Liver (tissue), 7 donors: ENCODE measurements at regions not wholly inside any gene's neighbourhood (a gene's known extent, or its start where the extent isn't known, plus 50 kb on each side); places are given as distances from the start of the nearest gene placed in this dataset.

ENCODE experiments used
- DNase-seq: peaks from one replicate; pipeline ENCODE4 v3.0.0-alpha.2; 2017; ENCODE audit warnings: low spot score
- H3K27ac ChIP-seq, 2 donors: one replicate each; pipeline ENCODE4 v1.7.0; 2013; ENCODE audit warnings: inconsistent platforms in 2 of 2, low read length in 2 of 2, control low read depth in 1 of 2, low read depth in 1 of 2, mild to moderate bottlenecking in 1 of 2
- H3K27me3 ChIP-seq, 4 donors: one replicate each; pipeline versions ENCODE4 v1.6.1 to v1.7.0; 2013; ENCODE audit warnings: low read length in 3 of 4, inconsistent platforms in 1 of 4, mild to moderate bottlenecking in 1 of 4, moderate library complexity in 1 of 4; ENCODE audit not compliant: control insufficient read depth in 4 of 4, insufficient read depth in 4 of 4
- H3K36me3 ChIP-seq, 4 donors: one replicate each; pipeline versions ENCODE4 v1.6.1 to v1.7.0; 2013; ENCODE audit warnings: low read length in 3 of 4, mild to moderate bottlenecking in 3 of 4, low read depth in 1 of 4, moderate library complexity in 1 of 4; ENCODE audit not compliant: control insufficient read depth in 4 of 4, insufficient read depth in 3 of 4
- H3K4me1 ChIP-seq, 4 donors: one replicate each; pipeline versions ENCODE4 v1.6.1 to v1.7.0; 2013; ENCODE audit warnings: low read length in 3 of 4, mild to moderate bottlenecking in 3 of 4, moderate library complexity in 1 of 4; ENCODE audit not compliant: control insufficient read depth in 4 of 4, insufficient read depth in 4 of 4
- H3K4me3 ChIP-seq, 3 donors: one replicate each; pipeline versions ENCODE4 v1.6.1 to v1.7.0; 2013; ENCODE audit warnings: low read length in 3 of 3, control low read depth in 1 of 3, low read depth in 1 of 3, mild to moderate bottlenecking in 1 of 3
- H3K9ac ChIP-seq, 2 donors: one replicate each; pipeline ENCODE4 v1.7.0; 2013; ENCODE audit warnings: low read length in 2 of 2, mild to moderate bottlenecking in 2 of 2, moderate library complexity in 2 of 2, control low read depth in 1 of 2, low read depth in 1 of 2
- H3K9me3 ChIP-seq, 4 donors: one replicate each; pipeline versions ENCODE4 v1.6.1 to v1.7.0; 2013; ENCODE audit warnings: low read length in 3 of 4; ENCODE audit not compliant: control insufficient read depth in 4 of 4
- EGR1 ChIP-seq, 2 donors: IDR thresholded peaks; 2 replicates each; pipeline ENCODE4 v1.6.1; 2016 to 2018; ENCODE audit warnings: antibody characterized with exemption in 2 of 2, low read depth in 2 of 2
- FOXA2 ChIP-seq: IDR thresholded peaks from 2 replicates; pipeline ENCODE4 v1.6.1; 2016; ENCODE audit warnings: antibody characterized with exemption
- GABPA ChIP-seq, 2 donors: IDR thresholded peaks in 1 of 2; conservative IDR thresholded peaks in 1 of 2; 2 replicates each; pipeline ENCODE4 v1.6.1; 2016; ENCODE audit warnings: antibody characterized with exemption in 2 of 2, mild to moderate bottlenecking in 1 of 2, moderate library complexity in 1 of 2
- HNF4G ChIP-seq: IDR thresholded peaks from 2 replicates; pipeline ENCODE4 v1.6.1; 2016; ENCODE audit warnings: antibody characterized with exemption
- JUND ChIP-seq, 2 donors: IDR thresholded peaks; 2 replicates each; pipeline ENCODE4 v1.6.1; 2016; ENCODE audit warnings: antibody characterized with exemption in 2 of 2
- NR2F2 ChIP-seq: IDR thresholded peaks from 2 replicates; pipeline ENCODE4 v1.6.1; 2016; ENCODE audit warnings: antibody characterized with exemption
- RAD21 ChIP-seq, 2 donors: IDR thresholded peaks; 2 replicates each; pipeline ENCODE4 v1.6.1; 2016; ENCODE audit warnings: antibody characterized with exemption in 2 of 2, mild to moderate bottlenecking in 2 of 2
- RXRA ChIP-seq, 2 donors: IDR thresholded peaks; 2 replicates each; pipeline ENCODE4 v1.6.1; 2017 to 2018; ENCODE audit warnings: antibody characterized with exemption in 2 of 2, mild to moderate bottlenecking in 1 of 2
- SP1 ChIP-seq: IDR thresholded peaks from 2 replicates; pipeline ENCODE4 v1.6.1; 2018; ENCODE audit warnings: antibody characterized with exemption, mild to moderate bottlenecking
- YY1 ChIP-seq: IDR thresholded peaks from 2 replicates; pipeline ENCODE4 v1.6.1; 2016; ENCODE audit warnings: antibody characterized with exemption, mild to moderate bottlenecking
- WGBS: extraction: QIAGEN DNeasy Blood & Tissue Kit; methylation state at CpG from one replicate; pipeline ENCODE4 v1.1.7; 2013; 5-methylcytosine and 5-hydroxymethylcytosine counted together
- TF ChIP-seq, protein P1 (sequence below): IDR thresholded peaks from 2 replicates; pipeline ENCODE4 v1.6.1; 2016; ENCODE audit warnings: antibody characterized with exemption
- TF ChIP-seq, protein P2 (sequence below): IDR thresholded peaks from 2 replicates; pipeline ENCODE4 v1.6.1; 2016; ENCODE audit warnings: antibody characterized with exemption
- TF ChIP-seq, protein P3 (sequence below): IDR thresholded peaks from 2 replicates; pipeline ENCODE4 v1.6.1; 2016; ENCODE audit warnings: antibody characterized with exemption
- TF ChIP-seq, protein P4 (sequence below): IDR thresholded peaks from 2 replicates; pipeline ENCODE4 v1.6.1; 2016; ENCODE audit warnings: antibody characterized with exemption, mild to moderate bottlenecking
- donor health status: healthy.
- donor health status: healthy.
- donor health status: healthy.
- donor health status: healthy.

DNA sequence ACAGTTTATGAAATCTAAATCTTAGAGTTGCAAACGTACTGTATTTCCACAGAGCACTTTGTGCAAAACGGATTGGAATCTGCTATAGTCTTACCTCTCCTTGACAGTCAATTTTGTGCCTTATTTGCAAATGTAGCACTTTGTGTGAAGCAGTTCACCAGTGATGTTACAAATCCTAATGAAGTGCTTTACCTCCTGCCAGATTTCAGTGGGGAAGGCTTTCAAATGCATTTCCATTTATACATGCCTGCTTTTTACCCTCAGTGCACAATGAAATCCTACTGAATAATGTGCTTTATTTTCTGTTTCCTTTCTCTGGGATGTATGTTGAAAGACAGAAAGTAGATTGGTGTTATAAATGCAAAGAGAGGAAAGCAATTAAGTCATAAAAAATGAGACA is 2141.6 kb upstream of the C9orf72 start:
- Histone ChIP-seq H3K9ac (no peak overlapping the region), H3K27ac (no peak overlapping the region), H3K9me3 (no peaks in the 10 kb centered on the region), H3K36me3 (no peaks in the 10 kb centered on the region), H3K4me3 (no peak overlapping the region), H3K27me3 (no peaks in the 10 kb centered on the region), H3K4me1 (no peaks in the 10 kb centered on the region)
- 14% methylated on average over 2 of the region's 2 CpGs for WGBS
- no peak for DNase-seq
- TF ChIP-seq FOXA2 = no peak
- TF ChIP-seq, protein P1, sequence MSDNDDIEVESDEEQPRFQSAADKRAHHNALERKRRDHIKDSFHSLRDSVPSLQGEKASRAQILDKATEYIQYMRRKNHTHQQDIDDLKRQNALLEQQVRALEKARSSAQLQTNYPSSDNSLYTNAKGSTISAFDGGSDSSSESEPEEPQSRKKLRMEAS = no peak
- no peak for TF ChIP-seq NR2F2
- TF ChIP-seq, protein P2, sequence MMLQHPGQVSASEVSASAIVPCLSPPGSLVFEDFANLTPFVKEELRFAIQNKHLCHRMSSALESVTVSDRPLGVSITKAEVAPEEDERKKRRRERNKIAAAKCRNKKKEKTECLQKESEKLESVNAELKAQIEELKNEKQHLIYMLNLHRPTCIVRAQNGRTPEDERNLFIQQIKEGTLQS = no peak
- no peak for TF ChIP-seq EGR1 (IDR thresholded peaks at IDR 0.05; ENCODE audit: low read depth in 2 of 2)
- TF ChIP-seq, protein P3, sequence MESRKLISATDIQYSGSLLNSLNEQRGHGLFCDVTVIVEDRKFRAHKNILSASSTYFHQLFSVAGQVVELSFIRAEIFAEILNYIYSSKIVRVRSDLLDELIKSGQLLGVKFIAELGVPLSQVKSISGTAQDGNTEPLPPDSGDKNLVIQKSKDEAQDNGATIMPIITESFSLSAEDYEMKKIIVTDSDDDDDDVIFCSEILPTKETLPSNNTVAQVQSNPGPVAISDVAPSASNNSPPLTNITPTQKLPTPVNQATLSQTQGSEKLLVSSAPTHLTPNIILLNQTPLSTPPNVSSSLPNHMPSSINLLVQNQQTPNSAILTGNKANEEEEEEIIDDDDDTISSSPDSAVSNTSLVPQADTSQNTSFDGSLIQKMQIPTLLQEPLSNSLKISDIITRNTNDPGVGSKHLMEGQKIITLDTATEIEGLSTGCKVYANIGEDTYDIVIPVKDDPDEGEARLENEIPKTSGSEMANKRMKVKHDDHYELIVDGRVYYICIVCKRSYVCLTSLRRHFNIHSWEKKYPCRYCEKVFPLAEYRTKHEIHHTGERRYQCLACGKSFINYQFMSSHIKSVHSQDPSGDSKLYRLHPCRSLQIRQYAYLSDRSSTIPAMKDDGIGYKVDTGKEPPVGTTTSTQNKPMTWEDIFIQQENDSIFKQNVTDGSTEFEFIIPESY = no peak
- no peak for TF ChIP-seq GABPA (IDR thresholded peaks at IDR 0.05 in 1 of 2, conservative IDR thresholded peaks at IDR 0.05 in 1 of 2)
- no peak for TF ChIP-seq RAD21 (IDR thresholded peaks at IDR 0.05)
- TF ChIP-seq YY1 = no peak
- TF ChIP-seq SP1 = no peak
- no peak for TF ChIP-seq JUND (IDR thresholded peaks at IDR 0.05)
- TF ChIP-seq, protein P4, sequence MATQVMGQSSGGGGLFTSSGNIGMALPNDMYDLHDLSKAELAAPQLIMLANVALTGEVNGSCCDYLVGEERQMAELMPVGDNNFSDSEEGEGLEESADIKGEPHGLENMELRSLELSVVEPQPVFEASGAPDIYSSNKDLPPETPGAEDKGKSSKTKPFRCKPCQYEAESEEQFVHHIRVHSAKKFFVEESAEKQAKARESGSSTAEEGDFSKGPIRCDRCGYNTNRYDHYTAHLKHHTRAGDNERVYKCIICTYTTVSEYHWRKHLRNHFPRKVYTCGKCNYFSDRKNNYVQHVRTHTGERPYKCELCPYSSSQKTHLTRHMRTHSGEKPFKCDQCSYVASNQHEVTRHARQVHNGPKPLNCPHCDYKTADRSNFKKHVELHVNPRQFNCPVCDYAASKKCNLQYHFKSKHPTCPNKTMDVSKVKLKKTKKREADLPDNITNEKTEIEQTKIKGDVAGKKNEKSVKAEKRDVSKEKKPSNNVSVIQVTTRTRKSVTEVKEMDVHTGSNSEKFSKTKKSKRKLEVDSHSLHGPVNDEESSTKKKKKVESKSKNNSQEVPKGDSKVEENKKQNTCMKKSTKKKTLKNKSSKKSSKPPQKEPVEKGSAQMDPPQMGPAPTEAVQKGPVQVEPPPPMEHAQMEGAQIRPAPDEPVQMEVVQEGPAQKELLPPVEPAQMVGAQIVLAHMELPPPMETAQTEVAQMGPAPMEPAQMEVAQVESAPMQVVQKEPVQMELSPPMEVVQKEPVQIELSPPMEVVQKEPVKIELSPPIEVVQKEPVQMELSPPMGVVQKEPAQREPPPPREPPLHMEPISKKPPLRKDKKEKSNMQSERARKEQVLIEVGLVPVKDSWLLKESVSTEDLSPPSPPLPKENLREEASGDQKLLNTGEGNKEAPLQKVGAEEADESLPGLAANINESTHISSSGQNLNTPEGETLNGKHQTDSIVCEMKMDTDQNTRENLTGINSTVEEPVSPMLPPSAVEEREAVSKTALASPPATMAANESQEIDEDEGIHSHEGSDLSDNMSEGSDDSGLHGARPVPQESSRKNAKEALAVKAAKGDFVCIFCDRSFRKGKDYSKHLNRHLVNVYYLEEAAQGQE = no peak
- TF ChIP-seq RXRA (IDR thresholded peaks at IDR 0.05) = no peak

DNA sequence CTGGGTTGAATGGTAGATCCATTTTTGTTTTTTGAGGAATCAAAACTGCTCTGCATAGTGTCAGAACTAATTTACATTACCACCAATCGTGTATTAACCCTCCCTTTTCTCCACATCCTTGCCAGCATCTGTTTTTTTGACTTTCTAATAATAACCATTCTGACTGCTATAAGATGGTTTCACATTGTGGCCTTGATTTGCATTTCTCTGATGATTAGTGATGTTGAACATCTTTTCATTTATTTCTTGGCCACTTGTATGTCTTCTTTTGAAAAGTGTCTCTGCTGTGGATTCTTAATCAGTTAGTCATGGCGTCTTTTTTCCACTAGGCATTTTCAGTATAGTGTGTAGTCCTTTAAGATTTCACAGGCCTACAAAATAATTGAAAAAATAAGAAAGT is 2144.3 kb upstream of the C9orf72 start:
- Histone ChIP-seq H3K4me1 (no peaks in the 10 kb centered on the region), H3K27me3 (no peaks in the 10 kb centered on the region), H3K4me3 (no peak overlapping the region), H3K9me3 (no peaks in the 10 kb centered on the region), H3K9ac (no peak overlapping the region), H3K36me3 (no peaks in the 10 kb centered on the region), H3K27ac (no peak overlapping the region)
- no peak for DNase-seq
- TF ChIP-seq JUND (IDR thresholded peaks at IDR 0.05) (no peak), GABPA (IDR thresholded peaks at IDR 0.05 in 1 of 2, conservative IDR thresholded peaks at IDR 0.05 in 1 of 2) (no peak), HNF4G (no peak), YY1 (no peak), RXRA (IDR thresholded peaks at IDR 0.05) (no peak)
- TF ChIP-seq, protein P2 = no peak
- WGBS = 55% methylated on average over 2 of the region's 2 CpGs
